Neural crest cell (in vitro differentiated cells): ENCODE measurements at regions not wholly inside any gene's neighbourhood (a gene's known extent, or its start where the extent isn't known, plus 50 kb on each side); places are given as distances from the start of the nearest gene placed in this dataset.

Experiments used
- DNase-seq: peaks from one replicate; pipeline ENCODE4 v3.0.0; 2021; ENCODE audit warnings: low read depth, mixed read lengths, low spot score
- H3K27ac Mint-ChIP-seq: one replicate; pipeline ENCODE4 v1.8.0; 2021; ENCODE audit warnings: mild to moderate bottlenecking, mixed read lengths; ENCODE audit not compliant: unreplicated experiment
- H3K27me3 Mint-ChIP-seq: 2 replicates; pipeline ENCODE4 v1.8.0; 2021; ENCODE audit warnings: low read depth, mild to moderate bottlenecking, mixed read lengths
- H3K36me3 Mint-ChIP-seq: 2 replicates; pipeline ENCODE4 v1.8.0; 2021; ENCODE audit warnings: low read depth, mild to moderate bottlenecking, mixed read lengths
- H3K4me1 Mint-ChIP-seq: 2 replicates; pipeline ENCODE4 v1.8.0; 2021; ENCODE audit warnings: mixed read lengths
- H3K4me3 Mint-ChIP-seq: one replicate; pipeline ENCODE4 v1.8.0; 2021; ENCODE audit warnings: mild to moderate bottlenecking, mixed read lengths
- H3K9me3 Mint-ChIP-seq: 2 replicates; pipeline ENCODE4 v1.8.0; 2021; ENCODE audit warnings: mixed read lengths
- CTCF ChIP-seq: fragments of 200-600 bp; sonication (generic); conservative IDR thresholded peaks from 2 replicates; pipeline ENCODE4 v1.5.0; 2021; ENCODE audit warnings: antibody characterized with exemption, mild to moderate bottlenecking

GRCh38 chr20:4439461-4439860, 190.4 kb upstream of the ADRA1D start:
- H3K4me3 Mint-ChIP-seq: no peak overlapping the region
- H3K27me3 Mint-ChIP-seq: no peaks in the 10 kb centered on the region
- peaks cover 5% of the 10 kb centered on the region for H3K4me1 Mint-ChIP-seq
- no peak for TF ChIP-seq CTCF
- no peaks in the 10 kb centered on the region for H3K9me3 Mint-ChIP-seq
- no peaks in the 10 kb centered on the region for H3K36me3 Mint-ChIP-seq
- H3K27ac Mint-ChIP-seq: no peak overlapping the region
- no peak for DNase-seq

GRCh38 chr20:4437131-4437530, 188.0 kb upstream of the ADRA1D start:
- Mint-ChIP-seq H3K4me1 (peaks cover 5% of the 10 kb centered on the region), H3K9me3 (no peaks in the 10 kb centered on the region), H3K27me3 (no peaks in the 10 kb centered on the region), H3K36me3 (no peaks in the 10 kb centered on the region), H3K27ac (no peak overlapping the region), H3K4me3 (no peak overlapping the region)
- no peak for TF ChIP-seq CTCF
- DNase-seq: no peak

GRCh38 chr20:4435671-4436455, 186.8 kb upstream of the ADRA1D start:
- no peaks in the 10 kb centered on the region for H3K36me3 Mint-ChIP-seq
- peaks cover 5% of the 10 kb centered on the region for H3K4me1 Mint-ChIP-seq
- H3K4me3 Mint-ChIP-seq: no peak overlapping the region
- TF ChIP-seq CTCF: no peak
- no peaks in the 10 kb centered on the region for H3K9me3 Mint-ChIP-seq
- H3K27ac Mint-ChIP-seq: no peak overlapping the region
- DNase-seq: no peak
- H3K27me3 Mint-ChIP-seq: no peaks in the 10 kb centered on the region

GRCh38 chr20:4435225-4435624, 186.1 kb upstream of the ADRA1D start:
- DNase-seq: no peak
- no peaks in the 10 kb centered on the region for H3K9me3 Mint-ChIP-seq
- no peak overlapping the region for H3K4me3 Mint-ChIP-seq
- H3K27ac Mint-ChIP-seq: no peak overlapping the region
- H3K36me3 Mint-ChIP-seq: no peaks in the 10 kb centered on the region
- H3K27me3 Mint-ChIP-seq: no peaks in the 10 kb centered on the region
- TF ChIP-seq CTCF: no peak
- peaks cover 5% of the 10 kb centered on the region for H3K4me1 Mint-ChIP-seq

- Mint-ChIP-seq H3K27me3 (no peaks in the 10 kb centered on the region), H3K9me3 (no peaks in the 10 kb centered on the region), H3K27ac (no peak overlapping the region), H3K4me3 (no peak overlapping the region), H3K4me1 (peaks cover 5% of the 10 kb centered on the region), H3K36me3 (no peaks in the 10 kb centered on the region)
- no peak for TF ChIP-seq CTCF
- no peak for DNase-seq
Measured at GRCh38 chr20:4434681-4435080, 185.6 kb upstream of the ADRA1D start.
